ENCODE measurements at regions not wholly inside any gene's neighbourhood (a gene's known extent, or its start where the extent isn't known, plus 50 kb on each side); places are given as distances from the start of the nearest gene placed in this dataset.

DNA sequence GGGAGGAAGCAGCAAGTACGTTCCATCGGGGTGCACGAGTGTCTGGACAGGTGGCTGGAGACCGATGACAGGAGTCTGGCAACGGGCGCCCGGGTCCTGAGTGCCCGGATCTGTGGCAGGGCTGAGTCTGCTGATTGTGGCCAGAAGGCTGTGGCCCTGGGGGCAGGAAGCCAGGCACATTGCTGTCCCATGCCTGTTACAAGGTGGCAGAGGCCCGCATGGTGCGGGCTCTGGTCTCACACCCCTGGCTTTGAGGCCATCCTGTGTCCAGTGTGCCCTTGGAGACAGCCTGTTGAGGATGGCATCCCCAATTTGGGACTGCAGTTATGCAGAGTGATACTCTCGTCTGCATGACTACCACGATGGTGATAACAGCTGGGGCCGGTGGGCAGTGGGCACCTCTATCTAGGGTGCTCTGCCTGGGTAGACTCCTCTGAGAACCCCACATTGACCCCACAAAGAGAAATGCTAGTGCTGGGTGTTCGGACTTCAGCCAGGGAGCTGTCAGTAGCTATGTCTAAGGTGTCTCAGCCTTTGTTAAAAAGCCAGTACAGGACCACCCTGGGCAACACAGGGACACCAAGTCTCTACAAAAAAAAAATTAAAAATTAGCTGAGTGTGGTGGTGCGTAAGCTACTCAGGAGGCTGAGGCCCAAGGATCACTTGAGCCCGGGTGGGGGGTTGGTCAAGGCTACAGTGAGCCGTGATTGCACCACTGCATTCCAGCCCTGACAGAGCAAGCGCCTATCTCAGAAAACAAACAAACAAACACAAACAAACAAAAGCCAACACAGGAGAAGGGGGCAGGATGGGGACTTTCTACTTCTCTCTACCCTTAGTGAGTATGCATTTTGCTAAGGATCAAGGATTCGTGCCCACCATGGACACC is 88.3 kb downstream of the RHOB start:
- TF ChIP-seq, protein P1, sequence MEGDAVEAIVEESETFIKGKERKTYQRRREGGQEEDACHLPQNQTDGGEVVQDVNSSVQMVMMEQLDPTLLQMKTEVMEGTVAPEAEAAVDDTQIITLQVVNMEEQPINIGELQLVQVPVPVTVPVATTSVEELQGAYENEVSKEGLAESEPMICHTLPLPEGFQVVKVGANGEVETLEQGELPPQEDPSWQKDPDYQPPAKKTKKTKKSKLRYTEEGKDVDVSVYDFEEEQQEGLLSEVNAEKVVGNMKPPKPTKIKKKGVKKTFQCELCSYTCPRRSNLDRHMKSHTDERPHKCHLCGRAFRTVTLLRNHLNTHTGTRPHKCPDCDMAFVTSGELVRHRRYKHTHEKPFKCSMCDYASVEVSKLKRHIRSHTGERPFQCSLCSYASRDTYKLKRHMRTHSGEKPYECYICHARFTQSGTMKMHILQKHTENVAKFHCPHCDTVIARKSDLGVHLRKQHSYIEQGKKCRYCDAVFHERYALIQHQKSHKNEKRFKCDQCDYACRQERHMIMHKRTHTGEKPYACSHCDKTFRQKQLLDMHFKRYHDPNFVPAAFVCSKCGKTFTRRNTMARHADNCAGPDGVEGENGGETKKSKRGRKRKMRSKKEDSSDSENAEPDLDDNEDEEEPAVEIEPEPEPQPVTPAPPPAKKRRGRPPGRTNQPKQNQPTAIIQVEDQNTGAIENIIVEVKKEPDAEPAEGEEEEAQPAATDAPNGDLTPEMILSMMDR (IDR thresholded peaks at IDR 0.05), result no peak
- no peak for DNase-seq
- no peak overlapping the region for H3K27ac Mint-ChIP-seq
- no peak for ATAC-seq
- H3K4me1 Mint-ChIP-seq (ENCODE audit: low read depth), result no peaks in the 10 kb centered on the region
- intact Hi-C loops (cut with micrococcal nuclease), result no loop called here
- H3K27me3 Mint-ChIP-seq, result peaks cover 3% of the 10 kb centered on the region
- no peaks in the 10 kb centered on the region for H3K9me3 Mint-ChIP-seq
- H3K36me3 Mint-ChIP-seq (ENCODE audit: low read depth), result no peaks in the 10 kb centered on the region
- ChIA-PET CTCF (no interaction called here), POLR2A (no interaction called here)
- no peak overlapping the region for H3K4me3 Mint-ChIP-seq

DNA sequence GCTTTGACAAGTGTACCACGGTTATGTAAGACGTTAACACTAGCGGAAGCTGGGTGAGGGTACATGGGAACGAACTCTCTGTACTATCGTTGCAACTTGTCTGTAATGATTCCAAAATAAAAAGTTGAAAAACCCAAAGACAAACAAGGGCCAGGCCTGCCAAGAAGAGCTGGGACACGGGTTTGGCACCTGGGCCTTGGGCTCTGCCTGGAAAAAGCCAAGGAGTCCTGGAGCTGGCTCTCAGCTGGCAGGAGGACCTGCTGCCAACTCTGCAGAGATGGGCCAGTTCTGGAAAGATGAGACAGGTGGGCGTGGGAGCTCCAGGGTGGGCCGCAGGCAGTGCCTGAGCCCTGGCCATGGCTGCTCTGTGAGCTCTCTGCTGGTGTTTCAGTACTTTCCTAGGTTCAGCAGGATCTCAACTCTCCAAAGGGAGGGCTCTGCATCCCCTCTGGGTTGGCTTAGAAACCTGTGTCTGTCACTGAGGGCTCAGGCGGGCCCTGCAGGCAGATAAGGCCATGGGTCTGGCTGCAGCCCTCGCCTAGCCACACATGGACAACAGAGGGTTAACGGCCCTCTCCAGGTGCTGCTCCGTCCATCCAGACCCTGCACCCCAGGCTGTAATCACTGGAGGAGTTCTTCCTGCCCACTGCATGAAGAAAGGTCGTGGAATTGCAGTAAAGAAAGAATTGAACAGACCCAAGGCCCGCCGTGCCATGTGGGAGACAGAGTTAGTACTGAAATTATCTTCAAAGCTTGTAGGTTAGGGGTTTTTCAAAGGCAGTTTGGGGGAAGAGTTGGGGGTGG is 89.9 kb downstream of the RHOB start:
- Mint-ChIP-seq H3K36me3 (ENCODE audit: low read depth) (no peaks in the 10 kb centered on the region), H3K27me3 (peaks cover 3% of the 10 kb centered on the region), H3K27ac (no peak overlapping the region), H3K4me1 (ENCODE audit: low read depth) (no peaks in the 10 kb centered on the region), H3K4me3 (no peak overlapping the region), H3K9me3 (no peaks in the 10 kb centered on the region)
- ChIA-PET POLR2A (no interaction called here), CTCF (no interaction called here)
- DNase-seq (no peak), ATAC-seq (no peak)
- TF ChIP-seq, protein P1 (IDR thresholded peaks at IDR 0.05), result no peak
- intact Hi-C loops (cut with micrococcal nuclease), result no loop called here

DNA sequence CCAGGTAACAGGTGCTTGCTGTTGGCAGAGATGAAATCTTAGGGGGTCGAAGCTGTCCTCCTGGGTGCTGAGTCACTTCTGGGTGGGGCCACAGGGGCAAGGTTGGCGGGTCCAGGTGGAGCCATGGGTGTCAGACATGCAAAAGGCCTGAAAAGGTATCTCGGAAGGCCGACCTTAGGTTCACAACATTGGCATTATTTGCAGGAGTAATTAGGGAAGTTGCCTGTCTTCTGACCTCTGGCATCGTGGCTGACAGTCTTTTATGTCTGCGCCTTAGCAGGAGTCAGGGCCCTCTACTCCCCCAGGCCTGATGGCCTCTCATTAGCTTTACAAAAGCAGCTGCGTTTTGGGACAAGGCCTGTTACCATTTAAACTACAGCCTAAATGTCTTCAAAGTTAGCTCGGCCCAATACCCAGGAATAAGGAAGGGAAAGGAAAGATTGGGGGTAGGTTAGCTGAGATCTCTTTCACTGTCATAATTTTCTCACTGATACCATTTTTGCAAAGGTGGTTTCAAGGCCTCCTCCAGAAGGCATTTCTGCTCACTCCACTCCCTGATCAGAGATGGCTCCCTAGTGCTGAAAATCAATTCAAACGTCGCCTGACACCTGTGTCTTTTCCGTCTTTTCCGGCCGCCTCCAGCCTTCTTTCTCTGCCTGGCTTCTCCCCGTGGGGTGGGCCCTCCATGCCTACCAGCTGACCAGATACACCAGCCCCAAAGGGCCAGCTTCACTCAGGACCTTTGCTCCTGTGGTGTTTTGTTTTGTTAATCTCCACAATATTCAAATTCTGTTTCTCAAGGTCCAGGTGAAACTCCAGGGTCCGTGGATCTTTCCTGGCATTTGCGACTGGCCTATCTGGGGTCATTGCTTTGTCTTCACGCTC is 90.8 kb downstream of the RHOB start:
- CTCF ChIA-PET, result no interaction called here
- Mint-ChIP-seq H3K9me3 (no peaks in the 10 kb centered on the region), H3K4me1 (ENCODE audit: low read depth) (no peaks in the 10 kb centered on the region), H3K4me3 (no peak overlapping the region), H3K27me3 (peaks cover 3% of the 10 kb centered on the region), H3K36me3 (ENCODE audit: low read depth) (no peaks in the 10 kb centered on the region), H3K27ac (no peak overlapping the region)
- TF ChIP-seq, protein P1 (IDR thresholded peaks at IDR 0.05), result no peak
- intact Hi-C loops (cut with micrococcal nuclease), result no loop called here
- POLR2A ChIA-PET, result no interaction called here
- DNase-seq (no peak), ATAC-seq (no peak)

DNA sequence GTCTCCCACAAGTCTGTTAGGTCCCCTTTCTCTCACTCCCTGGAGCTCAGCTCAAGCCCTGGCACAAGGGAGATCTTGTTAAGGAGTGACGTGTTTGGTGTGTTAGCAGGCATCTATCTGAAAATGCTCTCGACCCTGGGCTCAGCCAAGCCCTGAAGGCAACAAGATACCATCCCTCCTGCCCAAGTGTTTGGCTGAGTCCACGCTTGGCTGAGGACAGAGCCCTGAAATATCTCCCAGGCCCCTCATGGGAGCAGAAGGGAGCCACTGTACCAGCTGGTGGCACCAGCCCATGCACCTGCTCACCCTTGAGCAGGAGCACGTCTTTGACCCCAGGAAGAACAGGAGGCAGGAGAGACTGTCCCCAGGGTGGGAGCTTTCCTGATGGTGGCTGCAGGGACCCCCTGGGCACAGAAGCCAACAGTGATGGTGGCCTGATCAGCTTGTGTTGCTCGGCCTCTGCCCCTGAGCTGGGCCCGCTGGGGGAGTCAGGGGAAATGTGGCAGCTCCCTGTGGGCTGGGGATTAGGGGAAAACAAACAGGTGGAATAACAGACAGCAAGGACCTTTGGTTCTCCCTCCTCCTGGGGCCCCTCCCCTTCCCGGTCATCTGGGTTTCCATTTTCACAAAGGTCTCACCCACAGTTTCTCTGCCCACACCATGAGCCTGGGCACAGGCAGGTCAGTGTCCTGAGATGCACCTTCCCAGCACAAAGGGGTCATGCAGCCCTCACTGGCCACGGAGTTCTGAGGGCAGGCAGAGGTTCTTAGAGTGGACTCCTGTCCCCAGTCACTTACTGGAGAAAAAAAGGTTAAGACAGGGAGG is 91.6 kb downstream of the RHOB start:
- ChIA-PET CTCF (no interaction called here), POLR2A (no interaction called here)
- no peaks in the 10 kb centered on the region for H3K36me3 Mint-ChIP-seq (ENCODE audit: low read depth)
- no peaks in the 10 kb centered on the region for H3K9me3 Mint-ChIP-seq
- ATAC-seq (no peak), DNase-seq (no peak)
- H3K27ac Mint-ChIP-seq, result no peak overlapping the region
- intact Hi-C loops (cut with micrococcal nuclease), result no loop called here
- H3K4me1 Mint-ChIP-seq (ENCODE audit: low read depth), result no peaks in the 10 kb centered on the region
- H3K27me3 Mint-ChIP-seq, result peaks cover 3% of the 10 kb centered on the region
- no peak overlapping the region for H3K4me3 Mint-ChIP-seq
- TF ChIP-seq, protein P1 (IDR thresholded peaks at IDR 0.05), result no peak
